GM12873 (cell line): ENCODE measurements at regions not wholly inside any gene's neighbourhood (a gene's known extent, or its start where the extent isn't known, plus 50 kb on each side); places are given as distances from the start of the nearest gene placed in this dataset.
A peak's percentile ranks its signal among the peaks of the same experiment; 100 is the strongest.

ENCODE experiments used
- CTCF ChIP-seq: IDR thresholded peaks from 2 replicates; pipeline ENCODE4 v1.5.1; 2012; ENCODE audit warnings: low read depth, mild to moderate bottlenecking, moderate library complexity, low read length, control low read depth; ENCODE audit not compliant: insufficient read depth; ENCODE audit errors: missing control alignments

GRCh38 chr1:170864238-170864637, 71.1 kb upstream of the MROH9 start:
- TF ChIP-seq CTCF: no peak

GRCh38 chr1:170864876-170865538, 70.3 kb upstream of the MROH9 start:
- no peak for TF ChIP-seq CTCF

- TF ChIP-seq CTCF: no peak
Measured at GRCh38 chr1:170866646-170867045, 68.7 kb upstream of the MROH9 start.

- no peak for TF ChIP-seq CTCF
Measured at GRCh38 chr1:170871868-170872267, 63.5 kb upstream of the MROH9 start.

GRCh38 chr1:170872663-170873062, 62.7 kb upstream of the MROH9 start:
- no peak for TF ChIP-seq CTCF

GRCh38 chr1:170874671-170875070, 60.7 kb upstream of the MROH9 start:
- no peak for TF ChIP-seq CTCF

GRCh38 chr1:170881268-170882265, 53.8 kb upstream of the MROH9 start:
- TF ChIP-seq CTCF: peak; percentile 58
